Neural cell (in vitro differentiated cells): ENCODE measurements at regions not wholly inside any gene's neighbourhood (a gene's known extent, or its start where the extent isn't known, plus 50 kb on each side); places are given as distances from the start of the nearest gene placed in this dataset.

Experiments used
- H2AFZ ChIP-seq: fragments of 200-600, 300-800 bp; sonication (generic), shearing (Covaris generic); 2 replicates; pipeline ENCODE4 v1.6.0; 2014; ENCODE audit warnings: low read depth, mild to moderate bottlenecking, antibody characterized with exemption, low read length, moderate library complexity
- H3F3A ChIP-seq: fragments of 200-600 bp; shearing (Covaris generic); 2 replicates; pipeline ENCODE4 v1.6.1; 2016; ENCODE audit warnings: mild to moderate bottlenecking, moderate library complexity, mixed read lengths, antibody characterized with exemption, low read length; ENCODE audit not compliant: insufficient read depth, poor library complexity, severe bottlenecking
- H3K27ac ChIP-seq: fragments of 200-600, 300-800 bp; sonication (generic), shearing (Covaris generic); 2 replicates; pipeline ENCODE4 v1.5.1; 2014; ENCODE audit warnings: mild to moderate bottlenecking, low read length, moderate library complexity
- H3K27me3 ChIP-seq: fragments of 300-800, 200-600 bp; sonication (generic), shearing (Covaris generic); 2 replicates; pipeline ENCODE4 v1.6.0; 2014; ENCODE audit warnings: mild to moderate bottlenecking, low read depth, low read length, moderate library complexity; ENCODE audit not compliant: insufficient read depth
- H3K36me3 ChIP-seq: fragments of 300-800, 200-600 bp; sonication (generic), shearing (Covaris generic); 2 replicates; pipeline ENCODE4 v1.5.1; 2014; ENCODE audit warnings: mild to moderate bottlenecking, antibody characterized with exemption, low read length, moderate library complexity; ENCODE audit not compliant: insufficient read depth
- H3K4me2 ChIP-seq: fragments of 300-800, 200-600 bp; sonication (generic), shearing (Covaris generic); 2 replicates; pipeline ENCODE4 v1.6.0; 2014; ENCODE audit warnings: mild to moderate bottlenecking, low read length
- H3K4me3 ChIP-seq: fragments of 300-800, 200-600 bp; sonication (generic), shearing (Covaris generic); 2 replicates; pipeline ENCODE4 v1.5.1; 2014; ENCODE audit warnings: mild to moderate bottlenecking, low read length, moderate library complexity
- H3K79me2 ChIP-seq: fragments of 200-600 bp; shearing (Covaris generic); replicated peaks from 2 replicates; pipeline ENCODE4 v1.6.0; 2014; ENCODE audit warnings: mild to moderate bottlenecking, low read length, moderate library complexity; ENCODE audit not compliant: insufficient read depth
- H3K9ac ChIP-seq: fragments of 300-800, 200-600 bp; sonication (generic), shearing (Covaris generic); 2 replicates; pipeline ENCODE4 v1.6.1; 2016; ENCODE audit warnings: mild to moderate bottlenecking, low read length, mixed read lengths
- H3K9me2 ChIP-seq: fragments of 200-600 bp; shearing (Covaris generic); 2 replicates; pipeline ENCODE4 v1.6.1; 2016; ENCODE audit warnings: mild to moderate bottlenecking, low read length, mixed read lengths; ENCODE audit not compliant: insufficient read depth
- H3K9me3 ChIP-seq: fragments of 200-600, 300-800 bp; sonication (generic), shearing (Covaris generic); 2 replicates; pipeline ENCODE4 v1.6.1; 2016; ENCODE audit warnings: mild to moderate bottlenecking, mixed run types, low read length, moderate library complexity, mixed read lengths
- H4K20me1 ChIP-seq: fragments of 200-600 bp; shearing (Covaris generic); 2 replicates; pipeline ENCODE4 v1.6.1; 2016; ENCODE audit warnings: mild to moderate bottlenecking, mixed run types; ENCODE audit not compliant: insufficient read depth
- EP300 ChIP-seq: fragments of 450-650 bp; conservative IDR thresholded peaks from 2 replicates; pipeline ENCODE4 v1.6.1; 2014; ENCODE audit warnings: antibody characterized with exemption, mild to moderate bottlenecking, moderate library complexity; ENCODE audit not compliant: poor library complexity, severe bottlenecking
- EZH2 ChIP-seq: fragments of 200-600, 300-800 bp; shearing (Covaris generic), sonication (generic); IDR thresholded peaks from 2 replicates; pipeline ENCODE4 v1.6.1; 2014; ENCODE audit warnings: antibody characterized with exemption, low read length, borderline replicate concordance, mild to moderate bottlenecking; ENCODE audit not compliant: insufficient read depth, poor library complexity, severe bottlenecking
- MXI1 ChIP-seq: fragments of 450-650 bp; conservative IDR thresholded peaks from 2 replicates; pipeline ENCODE4 v1.6.1; 2014; ENCODE audit warnings: antibody characterized with exemption, mild to moderate bottlenecking; ENCODE audit not compliant: poor library complexity, severe bottlenecking
- POLR2AphosphoS5 ChIP-seq: IDR thresholded peaks from 2 replicates; pipeline ENCODE4 v1.6.1; 2012
- RAD21 ChIP-seq: fragments of 450-650 bp; conservative IDR thresholded peaks from 2 replicates; pipeline ENCODE4 v1.6.1; 2014; ENCODE audit warnings: antibody characterized with exemption, mild to moderate bottlenecking, moderate library complexity
- REST ChIP-seq: IDR thresholded peaks from 2 replicates; pipeline ENCODE4 v1.6.1; 2012; ENCODE audit warnings: borderline replicate concordance
- SMC3 ChIP-seq: fragments of 450-650 bp; conservative IDR thresholded peaks from 2 replicates; pipeline ENCODE4 v1.6.1; 2014; ENCODE audit warnings: antibody characterized with exemption, mild to moderate bottlenecking, moderate library complexity; ENCODE audit not compliant: poor library complexity
- TAF1 ChIP-seq: IDR thresholded peaks from 2 replicates; pipeline ENCODE4 v1.6.1; 2012; ENCODE audit warnings: low read depth
- TF ChIP-seq, protein P1 (sequence below): fragments of 450-650 bp; IDR thresholded peaks from 2 replicates; pipeline ENCODE4 v1.5.1; 2014; ENCODE audit warnings: antibody characterized with exemption, mild to moderate bottlenecking, moderate library complexity; ENCODE audit not compliant: poor library complexity, severe bottlenecking

- Histone ChIP-seq H3K79me2 (no peaks in the 10 kb centered on the region), H3K27ac (no peak overlapping the region), H3K4me2 (no peak overlapping the region), H3K36me3 (no peaks in the 10 kb centered on the region), H3K9me3 (no peaks in the 10 kb centered on the region), H3K27me3 (no peaks in the 10 kb centered on the region), H3K4me3 (no peak overlapping the region), H3K9ac (no peak overlapping the region), H3F3A (no peaks in the 10 kb centered on the region), H3K9me2 (no peaks in the 10 kb centered on the region), H2AFZ (no peak overlapping the region), H4K20me1 (no peaks in the 10 kb centered on the region)
- TF ChIP-seq REST (no peak), EP300 (no peak), SMC3 (no peak), MXI1 (no peak), RAD21 (no peak), POLR2AphosphoS5 (no peak)
- TF ChIP-seq, protein P1, sequence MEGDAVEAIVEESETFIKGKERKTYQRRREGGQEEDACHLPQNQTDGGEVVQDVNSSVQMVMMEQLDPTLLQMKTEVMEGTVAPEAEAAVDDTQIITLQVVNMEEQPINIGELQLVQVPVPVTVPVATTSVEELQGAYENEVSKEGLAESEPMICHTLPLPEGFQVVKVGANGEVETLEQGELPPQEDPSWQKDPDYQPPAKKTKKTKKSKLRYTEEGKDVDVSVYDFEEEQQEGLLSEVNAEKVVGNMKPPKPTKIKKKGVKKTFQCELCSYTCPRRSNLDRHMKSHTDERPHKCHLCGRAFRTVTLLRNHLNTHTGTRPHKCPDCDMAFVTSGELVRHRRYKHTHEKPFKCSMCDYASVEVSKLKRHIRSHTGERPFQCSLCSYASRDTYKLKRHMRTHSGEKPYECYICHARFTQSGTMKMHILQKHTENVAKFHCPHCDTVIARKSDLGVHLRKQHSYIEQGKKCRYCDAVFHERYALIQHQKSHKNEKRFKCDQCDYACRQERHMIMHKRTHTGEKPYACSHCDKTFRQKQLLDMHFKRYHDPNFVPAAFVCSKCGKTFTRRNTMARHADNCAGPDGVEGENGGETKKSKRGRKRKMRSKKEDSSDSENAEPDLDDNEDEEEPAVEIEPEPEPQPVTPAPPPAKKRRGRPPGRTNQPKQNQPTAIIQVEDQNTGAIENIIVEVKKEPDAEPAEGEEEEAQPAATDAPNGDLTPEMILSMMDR: no peak
These were observed 534.5 kb downstream of the MAFB start for GRCh38 chr20:40154514-40154913.

GRCh38 chr20:40148886-40149285 lies 540.1 kb downstream of the MAFB start:
- no peaks in the 10 kb centered on the region for H3K27me3 ChIP-seq
- no peaks in the 10 kb centered on the region for H3K79me2 ChIP-seq
- no peak overlapping the region for H3K4me2 ChIP-seq
- no peak overlapping the region for H3K9ac ChIP-seq
- H3K4me3 ChIP-seq: no peak overlapping the region
- no peaks in the 10 kb centered on the region for H3K9me2 ChIP-seq
- H3K27ac ChIP-seq: no peak overlapping the region
- no peaks in the 10 kb centered on the region for H4K20me1 ChIP-seq
- TF ChIP-seq MXI1: no peak
- TF ChIP-seq, protein P1: no peak
- no peak for TF ChIP-seq REST
- TF ChIP-seq RAD21: no peak
- TF ChIP-seq EZH2: no peak
- no peak for TF ChIP-seq SMC3
- no peak for TF ChIP-seq POLR2AphosphoS5
- TF ChIP-seq TAF1: no peak
- TF ChIP-seq EP300: no peak
- H3K36me3 ChIP-seq: no peaks in the 10 kb centered on the region
- H2AFZ ChIP-seq: no peak overlapping the region
- H3F3A ChIP-seq: no peaks in the 10 kb centered on the region
- no peaks in the 10 kb centered on the region for H3K9me3 ChIP-seq
